Common myeloid progenitor, CD34-positive (primary cell): ENCODE measurements at regions not wholly inside any gene's neighbourhood (a gene's known extent, or its start where the extent isn't known, plus 50 kb on each side); places are given as distances from the start of the nearest gene placed in this dataset.

ENCODE experiments used
- CTCF ChIA-PET: fragments of 350-600 bp; sonication (Branson Sonifier 250); formaldehyde crosslinking; loops from one replicate; lab custom pipeline; 2021; ENCODE audit warnings: antibody characterized with exemption; lab: Charles Lee
- POLR2A ChIA-PET: fragments of 350-600 bp; sonication (Branson Sonifier 250); formaldehyde crosslinking; loops from one replicate; lab custom pipeline; 2021; ENCODE audit warnings: antibody characterized with exemption; lab: Charles Lee
- DNase-seq, 3 donors: peaks; one replicate each; pipeline versions ENCODE4 v3.0.0 to v3.0.0-alpha.2; 2013
- H3K27ac ChIP-seq, 2 experiments: 1 replicate in 1 of 2; 2 replicates in 1 of 2; pipeline ENCODE4 v1.7.0; 2013; ENCODE audit warnings: inconsistent platforms in 2 of 2, low read length in 2 of 2, mild to moderate bottlenecking in 2 of 2, low read depth in 1 of 2, moderate library complexity in 1 of 2; ENCODE audit not compliant: severe bottlenecking in 2 of 2, insufficient read depth in 1 of 2, poor library complexity in 1 of 2
- H3K27me3 ChIP-seq, 5 experiments: replicated peaks in 2 of 5; 1 replicate in 3 of 5; 2 replicates in 2 of 5; pipeline versions ENCODE4 v1.6.1 to v1.7.0; 2013; ENCODE audit warnings: low read length in 4 of 5, mild to moderate bottlenecking in 2 of 5, moderate library complexity in 2 of 5, inconsistent platforms in 1 of 5; ENCODE audit not compliant: insufficient read depth in 5 of 5, control insufficient read depth in 4 of 5
- H3K36me3 ChIP-seq, 4 experiments: 1 replicate in 2 of 4; 2 replicates in 2 of 4; pipeline versions ENCODE4 v1.6.1 to v1.7.0; 2013; ENCODE audit warnings: low read length in 3 of 4, control low read depth in 1 of 4, mild to moderate bottlenecking in 1 of 4; ENCODE audit not compliant: control insufficient read depth in 4 of 4, insufficient read depth in 4 of 4
- H3K4me1 ChIP-seq, 4 experiments: 1 replicate in 3 of 4; 2 replicates in 1 of 4; pipeline versions ENCODE4 v1.6.1 to v1.7.1; 2013; ENCODE audit warnings: low read length in 3 of 4, mild to moderate bottlenecking in 3 of 4, control low read depth in 1 of 4, inconsistent platforms in 1 of 4, moderate library complexity in 1 of 4; ENCODE audit not compliant: control insufficient read depth in 4 of 4, insufficient read depth in 4 of 4; ENCODE audit errors: control extremely low read depth in 1 of 4
- H3K4me3 ChIP-seq, 7 experiments: 1 replicate in 4 of 7; 2 replicates in 3 of 7; pipeline versions ENCODE4 v1.5.1 to v1.7.0; 2013; ENCODE audit warnings: mild to moderate bottlenecking in 7 of 7, low read length in 6 of 7, moderate library complexity in 6 of 7, inconsistent platforms in 2 of 7, low read depth in 2 of 7, control low read depth in 1 of 7; ENCODE audit not compliant: insufficient read depth in 4 of 7, control insufficient read depth in 1 of 7; ENCODE audit errors: extremely low read depth in 1 of 7
- H3K9me3 ChIP-seq, 5 experiments: 1 replicate in 4 of 5; 2 replicates in 1 of 5; pipeline versions ENCODE4 v1.6.1 to v1.7.1; 2013; ENCODE audit warnings: low read length in 4 of 5, mild to moderate bottlenecking in 2 of 5, inconsistent platforms in 1 of 5, low read depth in 1 of 5, moderate library complexity in 1 of 5; ENCODE audit not compliant: control insufficient read depth in 4 of 5, insufficient read depth in 2 of 5; ENCODE audit errors: control extremely low read depth in 1 of 5
- WGBS: methylation state at CpG from one replicate; pipeline ENCODE4 v1.1.5; 2013; ENCODE audit not compliant: insufficient coverage; 5-methylcytosine and 5-hydroxymethylcytosine counted together

GRCh38 chr9:15048772-15049171, 138.5 kb upstream of the FREM1 start:
- Histone ChIP-seq H3K4me1 (no peaks in the 10 kb centered on the region), H3K27ac (no peak overlapping the region), H3K27me3 (no peaks in the 10 kb centered on the region), H3K36me3 (no peaks in the 10 kb centered on the region), H3K9me3 (peaks cover 0 to 2% (median 0%) of the 10 kb centered on the region in 5 experiments), H3K4me3 (no peak overlapping the region)
- CTCF ChIA-PET, result interaction anchor here (0.8 kb wide), 1 partner anchor 58 kb away, joined by 3 read pairs; no protein-coding TSS in a partner anchor
- no peak for DNase-seq
- POLR2A ChIA-PET, result no interaction called here
- no CpG with 5 or more reads among the region's 1 CpG for WGBS

- Histone ChIP-seq H3K9me3 (peaks cover 0 to 2% (median 0%) of the 10 kb centered on the region in 5 experiments), H3K27me3 (no peaks in the 10 kb centered on the region), H3K36me3 (no peaks in the 10 kb centered on the region), H3K27ac (no peak overlapping the region), H3K4me3 (no peak overlapping the region), H3K4me1 (no peaks in the 10 kb centered on the region)
- WGBS, result 91% methylated on average over 2 of the region's 5 CpGs
- DNase-seq, result no peak
- ChIA-PET POLR2A (no interaction called here), CTCF (no interaction called here)
Observed at GRCh38 chr9:15047028-15047551, 136.9 kb upstream of the FREM1 start.

GRCh38 chr9:15033316-15033715, 123.1 kb upstream of the FREM1 start:
- H3K4me3 ChIP-seq, result no peak overlapping the region
- no peaks in the 10 kb centered on the region for H3K27me3 ChIP-seq
- POLR2A ChIA-PET, result no interaction called here
- no peak for DNase-seq
- H3K4me1 ChIP-seq, result no peaks in the 10 kb centered on the region
- H3K9me3 ChIP-seq, result peaks cover 0 to 1% (median 0%) of the 10 kb centered on the region in 5 experiments
- WGBS, result 100% methylated on average over 1 of the region's 4 CpGs
- H3K36me3 ChIP-seq, result no peaks in the 10 kb centered on the region
- H3K27ac ChIP-seq, result no peak overlapping the region
- CTCF ChIA-PET, result no interaction called here

GRCh38 chr9:15032860-15033259, 122.6 kb upstream of the FREM1 start:
- H3K4me3 ChIP-seq, result no peak overlapping the region
- H3K27me3 ChIP-seq, result no peaks in the 10 kb centered on the region
- no peak for DNase-seq
- no peaks in the 10 kb centered on the region for H3K36me3 ChIP-seq
- no peak overlapping the region for H3K27ac ChIP-seq
- H3K9me3 ChIP-seq, result peaks cover 0 to 1% (median 0%) of the 10 kb centered on the region in 5 experiments
- CTCF ChIA-PET, result interaction anchor here (0.7 kb wide), 1 partner anchor 9 kb away, joined by 3 read pairs; no protein-coding TSS in a partner anchor
- WGBS, result 91% methylated on average over 1 of the region's 1 CpG
- POLR2A ChIA-PET, result no interaction called here
- H3K4me1 ChIP-seq, result no peaks in the 10 kb centered on the region

- DNase-seq, result no peak
- Histone ChIP-seq H3K4me1 (no peaks in the 10 kb centered on the region), H3K27ac (no peak overlapping the region), H3K27me3 (no peaks in the 10 kb centered on the region), H3K4me3 (no peak overlapping the region), H3K9me3 (no peaks in the 10 kb centered on the region), H3K36me3 (no peaks in the 10 kb centered on the region)
- no CpG with 5 or more reads among the region's 1 CpG for WGBS
- POLR2A ChIA-PET, result no interaction called here
- CTCF ChIA-PET, result no interaction called here
Observed at GRCh38 chr9:15021146-15021545, 110.9 kb upstream of the FREM1 start.

- POLR2A ChIA-PET, result no interaction called here
- CTCF ChIA-PET, result no interaction called here
- 100% methylated on average over 6 of the region's 6 CpGs for WGBS
- Histone ChIP-seq H3K27me3 (no peaks in the 10 kb centered on the region), H3K36me3 (no peaks in the 10 kb centered on the region), H3K4me3 (no peak overlapping the region), H3K4me1 (no peaks in the 10 kb centered on the region), H3K9me3 (no peaks in the 10 kb centered on the region), H3K27ac (no peak overlapping the region)
- no peak for DNase-seq
Observed at GRCh38 chr9:15018096-15018637, 107.9 kb upstream of the FREM1 start.

- ChIA-PET CTCF (no interaction called here), POLR2A (no interaction called here)
- peak in 1 of 3 donors; percentile 13 for DNase-seq
- Histone ChIP-seq H3K27ac (no peak overlapping the region), H3K4me3 (no peak overlapping the region), H3K27me3 (no peaks in the 10 kb centered on the region), H3K4me1 (peaks cover 0 to 4% (median 2%) of the 10 kb centered on the region in 4 experiments), H3K9me3 (no peaks in the 10 kb centered on the region), H3K36me3 (no peaks in the 10 kb centered on the region)
Observed at GRCh38 chr9:15010581-15010980, 100.4 kb upstream of the FREM1 start.
